ENCODE measurements at regions not wholly inside any gene's neighbourhood (a gene's known extent, or its start where the extent isn't known, plus 50 kb on each side); places are given as distances from the start of the nearest gene placed in this dataset.

GRCh38 chr6:6821639-6822261 lies 233.2 kb downstream of the LY86 start:
- Histone ChIP-seq H3K4me2 (ENCODE audit: insufficient read depth, low read length) (no peak overlapping the region), H4K20me1 (replicated peaks; ENCODE audit: control insufficient read depth, insufficient read depth, low read length) (no peaks in the 10 kb centered on the region), H3K4me3 (no peak overlapping the region), H3K36me3 (ENCODE audit: control insufficient read depth, insufficient read depth, low read length) (no peaks in the 10 kb centered on the region), H2AFZ (ENCODE audit: low read depth, low read length) (no peak overlapping the region), H3K4me1 (replicated peaks in 1 of 2; ENCODE audit: control insufficient read depth in 2 of 2, insufficient read depth in 2 of 2, low read length in 2 of 2) (peaks cover 6 to 11% of the 10 kb centered on the region in 2 experiments; a peak in 3 of 5 replicates), H3K27ac (ENCODE audit: extremely low read depth, low read depth, low read length) (no peak overlapping the region), H3K27me3 (ENCODE audit: control insufficient read depth in 2 of 2, insufficient read depth in 2 of 2, low read length in 2 of 2) (peaks cover 44 to 54% of the 10 kb centered on the region in 2 experiments), H3K79me2 (ENCODE audit: control insufficient read depth, insufficient read depth, low read length) (no peaks in the 10 kb centered on the region), H3K9me3 (replicated peaks; ENCODE audit: control insufficient read depth, insufficient read depth, low read depth, low read length) (no peaks in the 10 kb centered on the region), H3K9me1 (ENCODE audit: control insufficient read depth, insufficient read depth, low read length) (no peaks in the 10 kb centered on the region), H3K9ac (ENCODE audit: insufficient read depth in 1 of 2, low read depth in 2 of 2, low read length in 2 of 2) (no peak overlapping the region)
- in situ Hi-C loops (cut with MboI) (no loop called here), intact Hi-C loops (cut with micrococcal nuclease) (no loop called here)
- CTCF ChIA-PET (ENCODE audit: low intra/inter-chr PET ratio), result no interaction called here
- POLR2A ChIA-PET, result interaction anchor here (0.7 to 1.2 kb wide), 4 partner anchors 11 to 342 kb away, joined by 3 to 6 read pairs (median 4); no protein-coding TSS in a partner anchor
- DNase-seq (ENCODE audit: extremely low read depth in 1 of 4, low spot score in 3 of 4) (no peak), ATAC-seq (no peak), FAIRE-seq (no peak)
- WGBS (ENCODE audit: insufficient coverage, low coverage, missing lambda C conversion rate), result 4% methylated on average over 3 of the region's 3 CpGs
- no TSS peak for BruUV-seq (replicated peaks)
- TF ChIP-seq KDM1A (IDR thresholded peaks at IDR 0.05) (peak; percentile 38 to 41; a peak in 2 of 4 replicates), ZNF263 (CRISPR knock-in tag; IDR thresholded peaks at IDR 0.05; ENCODE audit: borderline replicate concordance) (0 out of 2 replicates have a peak, but pooled peaks have one; percentile 37), KHSRP (IDR thresholded peaks at IDR 0.05) (no peak), TCF7L2 (IDR thresholded peaks at IDR 0.05; ENCODE audit: low read depth, low read length) (no peak)

GRCh38 chr6:6823030-6823429 lies 234.5 kb downstream of the LY86 start:
- FAIRE-seq (no peak), DNase-seq (ENCODE audit: extremely low read depth in 1 of 4, low spot score in 3 of 4) (no peak), ATAC-seq (no peak)
- Histone ChIP-seq H3K36me3 (ENCODE audit: control insufficient read depth, insufficient read depth, low read length) (no peaks in the 10 kb centered on the region), H3K79me2 (ENCODE audit: control insufficient read depth, insufficient read depth, low read length) (no peaks in the 10 kb centered on the region), H3K9me1 (ENCODE audit: control insufficient read depth, insufficient read depth, low read length) (no peaks in the 10 kb centered on the region), H3K4me1 (replicated peaks in 1 of 2; ENCODE audit: control insufficient read depth in 2 of 2, insufficient read depth in 2 of 2, low read length in 2 of 2) (peaks cover 6 to 13% of the 10 kb centered on the region in 2 experiments; a peak in 3 of 5 replicates), H3K4me3 (no peak overlapping the region), H3K9ac (ENCODE audit: insufficient read depth in 1 of 2, low read depth in 2 of 2, low read length in 2 of 2) (no peak overlapping the region), H3K9me3 (replicated peaks; ENCODE audit: control insufficient read depth, insufficient read depth, low read depth, low read length) (no peaks in the 10 kb centered on the region), H3K4me2 (ENCODE audit: insufficient read depth, low read length) (no peak overlapping the region), H3K27me3 (ENCODE audit: control insufficient read depth in 2 of 2, insufficient read depth in 2 of 2, low read length in 2 of 2) (peaks cover 44 to 56% of the 10 kb centered on the region in 2 experiments), H3K27ac (ENCODE audit: extremely low read depth, low read depth, low read length) (no peak overlapping the region), H2AFZ (ENCODE audit: low read depth, low read length) (no peak overlapping the region), H4K20me1 (replicated peaks; ENCODE audit: control insufficient read depth, insufficient read depth, low read length) (no peaks in the 10 kb centered on the region)
- CTCF ChIA-PET (ENCODE audit: low intra/inter-chr PET ratio), result no interaction called here
- in situ Hi-C loops (cut with MboI), result no loop called here
- TF ChIP-seq ZBTB49 (CRISPR knock-in tag; IDR thresholded peaks at IDR 0.05; ENCODE audit: borderline replicate concordance), result no peak
- TF ChIP-seq RBBP5 (IDR thresholded peaks at IDR 0.05; ENCODE audit: borderline replicate concordance, insufficient read depth, low read length, poor library complexity, severe bottlenecking), result no peak
- TF ChIP-seq FOXO4 (CRISPR knock-in tag; IDR thresholded peaks at IDR 0.05), result no peak
- peak; percentile 45; the same call in 1 of the 2 replicates for TF ChIP-seq SPI1 (IDR thresholded peaks at IDR 0.05; ENCODE audit: borderline replicate concordance, low read depth, low read length)
- TF ChIP-seq MTA3 (IDR thresholded peaks at IDR 0.05; ENCODE audit: borderline replicate concordance), result no peak
- TF ChIP-seq ZNF232 (CRISPR knock-in tag; IDR thresholded peaks at IDR 0.05), result no peak
- peak; percentile 20; the same call in 1 of the 2 replicates for TF ChIP-seq CTBP1 (IDR thresholded peaks at IDR 0.05; ENCODE audit: borderline replicate concordance)
- no peak for TF ChIP-seq GTF2A2 (tag; IDR thresholded peaks at IDR 0.05)
- BruUV-seq (replicated peaks), result no TSS peak
- intact Hi-C loops (cut with micrococcal nuclease), result no loop called here
- POLR2A ChIA-PET, result interaction anchor here (0.6 to 1.2 kb wide), 4 partner anchors 12 to 61 kb away, joined by 3 to 6 read pairs (median 4); no protein-coding TSS in a partner anchor
- WGBS (ENCODE audit: insufficient coverage, low coverage, missing lambda C conversion rate), result 0% methylated on average over 6 of the region's 6 CpGs

Measured in K562 (cell line).